ENCODE measurements at regions not wholly inside any gene's neighbourhood (a gene's known extent, or its start where the extent isn't known, plus 50 kb on each side); places are given as distances from the start of the nearest gene placed in this dataset.

DNA sequence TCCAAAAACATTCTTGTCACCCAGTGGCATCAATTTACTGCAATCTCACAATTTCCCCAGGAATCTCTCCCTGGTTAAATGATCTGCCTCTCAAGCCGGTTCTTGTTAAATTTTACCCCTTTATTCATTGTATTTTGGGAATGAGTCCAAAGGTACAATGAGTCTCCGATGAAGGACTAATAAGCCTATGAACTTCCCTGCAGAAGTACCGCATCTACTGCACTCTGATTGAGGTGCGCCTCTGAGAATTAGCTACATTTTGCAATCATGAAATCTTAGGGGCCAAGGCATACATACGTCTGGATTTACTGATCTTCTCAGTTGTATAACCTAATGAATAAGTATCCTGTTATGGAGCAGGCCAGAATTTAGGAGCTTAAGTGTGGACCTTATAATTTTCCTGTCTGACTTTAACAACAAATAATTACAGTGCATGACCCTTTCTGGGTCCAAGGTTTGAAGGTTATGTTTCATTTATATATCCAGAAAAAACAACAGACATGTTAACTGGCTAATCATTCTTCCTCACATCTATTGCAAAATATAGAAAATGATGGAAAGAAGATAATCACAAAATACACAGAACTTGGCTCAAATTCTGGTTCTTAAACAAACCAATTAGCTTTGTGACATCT, 261.8 kb upstream of the NRXN1 start:
- no peak for TF ChIP-seq POLR2AphosphoS5 (IDR thresholded peaks at IDR 0.05; ENCODE audit: low read depth, low read length)
- no peak for TF ChIP-seq FOXP2 (optimal IDR thresholded peaks at IDR 0.05; ENCODE audit: borderline replicate concordance, extremely low read depth, extremely low read length, insufficient read depth)
- TF ChIP-seq SIN3A (IDR thresholded peaks at IDR 0.05; ENCODE audit: borderline replicate concordance, insufficient read depth, low read length) = no peak
- TF ChIP-seq REST (IDR thresholded peaks at IDR 0.05; ENCODE audit: insufficient read depth in 1 of 2, low read depth in 2 of 2, low read length in 2 of 2) = no peak
- no peak for TF ChIP-seq TAF1 (IDR thresholded peaks at IDR 0.05; ENCODE audit: borderline replicate concordance, insufficient read depth, low read length)

GRCh38 chr2:51291762-51292551, 260.0 kb upstream of the NRXN1 start:
- TF ChIP-seq REST (IDR thresholded peaks at IDR 0.05; ENCODE audit: insufficient read depth in 1 of 2, low read depth in 2 of 2, low read length in 2 of 2) (no peak), POLR2AphosphoS5 (IDR thresholded peaks at IDR 0.05; ENCODE audit: low read depth, low read length) (no peak), SIN3A (IDR thresholded peaks at IDR 0.05; ENCODE audit: borderline replicate concordance, insufficient read depth, low read length) (no peak), FOXP2 (optimal IDR thresholded peaks at IDR 0.05; ENCODE audit: borderline replicate concordance, extremely low read depth, extremely low read length, insufficient read depth) (no peak), TAF1 (IDR thresholded peaks at IDR 0.05; ENCODE audit: borderline replicate concordance, insufficient read depth, low read length) (no peak)

DNA sequence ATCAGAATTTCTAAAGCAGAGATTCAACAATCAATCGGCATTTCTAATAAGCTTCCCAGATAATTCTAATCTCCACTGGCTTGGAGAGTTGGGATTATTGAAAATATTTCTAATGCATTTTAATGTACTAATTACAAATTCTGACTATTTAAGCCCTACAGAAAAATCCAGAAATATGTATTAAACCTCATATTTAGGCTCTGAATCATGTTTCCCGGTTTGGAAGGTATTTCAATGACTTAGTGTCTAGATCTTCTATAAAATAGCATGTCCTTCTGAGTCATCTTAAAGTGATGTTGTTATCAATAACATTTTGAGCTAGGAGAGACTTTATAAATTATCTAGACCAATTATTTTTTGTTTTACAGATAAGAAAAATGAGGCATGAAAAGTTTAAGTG, 258.8 kb upstream of the NRXN1 start:
- no peak for TF ChIP-seq FOXP2 (optimal IDR thresholded peaks at IDR 0.05; ENCODE audit: borderline replicate concordance, extremely low read depth, extremely low read length, insufficient read depth)
- TF ChIP-seq POLR2AphosphoS5 (IDR thresholded peaks at IDR 0.05; ENCODE audit: low read depth, low read length) = no peak
- no peak for TF ChIP-seq TAF1 (IDR thresholded peaks at IDR 0.05; ENCODE audit: borderline replicate concordance, insufficient read depth, low read length)
- no peak for TF ChIP-seq SIN3A (IDR thresholded peaks at IDR 0.05; ENCODE audit: borderline replicate concordance, insufficient read depth, low read length)
- TF ChIP-seq REST (IDR thresholded peaks at IDR 0.05; ENCODE audit: insufficient read depth in 1 of 2, low read depth in 2 of 2, low read length in 2 of 2) = no peak

DNA sequence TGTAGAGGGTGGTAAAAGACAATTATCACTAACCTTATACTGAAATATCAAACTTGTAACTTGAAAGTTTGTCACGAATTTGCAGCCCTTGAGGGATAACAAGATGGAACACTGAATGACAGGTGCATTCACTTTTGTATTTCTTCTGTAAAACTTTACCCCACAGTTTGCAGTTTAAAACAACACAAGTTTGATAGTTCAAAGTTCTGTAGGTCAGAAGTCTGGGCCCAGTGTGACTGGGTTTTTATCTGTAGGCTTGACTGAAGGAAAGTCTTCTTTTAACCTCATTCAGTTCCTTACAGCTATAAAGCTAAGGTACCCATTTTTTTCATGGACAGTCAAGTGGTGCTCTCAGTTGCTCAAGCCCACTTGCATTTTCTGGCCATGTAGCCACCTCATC, 257.1 kb upstream of the NRXN1 start:
- TF ChIP-seq SIN3A (IDR thresholded peaks at IDR 0.05; ENCODE audit: borderline replicate concordance, insufficient read depth, low read length) (no peak), REST (IDR thresholded peaks at IDR 0.05; ENCODE audit: insufficient read depth in 1 of 2, low read depth in 2 of 2, low read length in 2 of 2) (no peak), FOXP2 (optimal IDR thresholded peaks at IDR 0.05; ENCODE audit: borderline replicate concordance, extremely low read depth, extremely low read length, insufficient read depth) (no peak)

Measured in PFSK-1 (cell line).